Esophagus squamous epithelium (tissue), 4 donors: ENCODE measurements at regions not wholly inside any gene's neighbourhood (a gene's known extent, or its start where the extent isn't known, plus 50 kb on each side); places are given as distances from the start of the nearest gene placed in this dataset.

Source experiments
- CTCF ChIP-seq, 6 experiments: fragments of 450-650 bp in 4 of 6; fragments of 200-600 bp in 2 of 6; sonication (generic) in 2 of 6; IDR thresholded peaks; one replicate each; pipeline ENCODE4 v1.5.1; 2016 to 2019; ENCODE audit warnings: antibody characterized with exemption in 6 of 6, mild to moderate bottlenecking in 4 of 6, moderate library complexity in 4 of 6
- POLR2A ChIP-seq, 4 donors: fragments of 450-650 bp; IDR thresholded peaks; one replicate each; pipeline ENCODE4 v1.6.1; 2017; ENCODE audit warnings: antibody characterized with exemption in 4 of 4, mild to moderate bottlenecking in 4 of 4, moderate library complexity in 3 of 4

GRCh38 chr2:145190031-145190703 lies 670.2 kb upstream of the ZEB2 start:
- TF ChIP-seq CTCF (IDR thresholded peaks at IDR 0.05) = no peak
- no peak for TF ChIP-seq POLR2A (IDR thresholded peaks at IDR 0.05)
